Fibroblast of lung (primary cell): ENCODE measurements at regions not wholly inside any gene's neighbourhood (a gene's known extent, or its start where the extent isn't known, plus 50 kb on each side); places are given as distances from the start of the nearest gene placed in this dataset.

ENCODE experiments used
- CTCF ChIP-seq, 2 donors: IDR thresholded peaks in 1 of 2; conservative IDR thresholded peaks in 1 of 2; 1 replicate in 1 of 2; 2 replicates in 1 of 2; pipeline ENCODE4 v1.5.1; 2011 to 2012; ENCODE audit warnings: low read length in 2 of 2, control low read depth in 1 of 2, inconsistent platforms in 1 of 2, low read depth in 1 of 2, mild to moderate bottlenecking in 1 of 2
- EZH2 ChIP-seq: IDR thresholded peaks from 2 replicates; pipeline ENCODE4 v1.5.1; 2012; ENCODE audit warnings: low read length, control low read depth, mild to moderate bottlenecking; ENCODE audit errors: missing control alignments

DNA sequence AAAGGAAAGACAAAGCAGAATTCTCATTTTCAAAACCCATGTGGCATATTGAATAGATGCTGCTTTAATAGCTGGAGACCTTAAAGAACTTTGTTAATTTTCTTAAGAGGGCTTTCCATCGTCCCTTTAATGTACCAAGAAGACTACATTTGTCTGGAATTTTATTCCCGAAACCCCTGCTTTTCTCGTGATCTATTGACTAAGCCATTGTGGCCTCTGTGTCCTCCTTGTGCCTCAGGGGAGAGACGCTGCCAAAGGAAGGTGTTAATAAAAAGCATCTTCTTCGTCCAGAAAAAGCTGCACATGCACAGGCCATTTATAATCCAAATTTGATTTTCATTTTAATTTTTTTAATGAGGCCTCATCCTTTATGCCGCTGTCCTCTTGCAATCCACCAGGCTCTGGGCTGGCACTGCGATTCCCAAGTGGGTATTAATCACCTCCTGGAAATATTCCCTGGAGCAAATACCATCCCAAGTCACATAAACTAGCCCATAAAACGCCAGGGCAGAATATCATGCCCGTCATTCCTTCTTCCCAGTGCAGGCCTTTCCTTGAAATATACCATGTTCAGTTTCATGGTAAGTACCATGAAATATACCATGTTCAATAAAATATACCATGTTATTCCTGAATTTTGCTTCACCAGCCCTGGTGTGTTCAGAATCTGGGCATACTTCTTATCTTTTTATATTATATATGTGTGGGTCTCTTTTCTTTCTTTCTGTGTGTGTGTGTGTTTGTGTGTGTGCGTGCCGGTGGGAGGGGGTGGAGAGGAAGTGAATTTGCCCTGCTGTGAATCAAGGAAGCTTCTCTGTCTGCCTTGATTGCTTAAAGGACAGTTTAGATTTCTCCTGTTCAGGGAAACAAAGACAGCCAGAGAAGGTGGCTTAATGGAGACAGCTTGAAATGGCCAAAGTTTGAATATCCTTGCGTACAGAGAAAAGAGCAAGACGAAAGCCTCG lies 147.6 kb downstream of the PHETA1 start:
- TF ChIP-seq EZH2 = no peak
- TF ChIP-seq CTCF (conservative IDR thresholded peaks at IDR 0.05 in 1 of 2, IDR thresholded peaks at IDR 0.05 in 1 of 2; ENCODE audit: low read depth in 1 of 2, low read length in 2 of 2) = no peak
